ENCODE measurements at regions not wholly inside any gene's neighbourhood (a gene's known extent, or its start where the extent isn't known, plus 50 kb on each side); places are given as distances from the start of the nearest gene placed in this dataset.

GRCh38 chr3:67324554-67324953, 326.4 kb downstream of the KBTBD8 start:
- Histone ChIP-seq H2AFZ (ENCODE audit: low read depth, low read length) (no peak overlapping the region), H3K9me2 (ENCODE audit: insufficient read depth, low read length) (no peaks in the 10 kb centered on the region), H4K20me1 (ENCODE audit: insufficient read depth) (no peaks in the 10 kb centered on the region), H3F3A (ENCODE audit: insufficient read depth, low read length, poor library complexity, severe bottlenecking) (no peaks in the 10 kb centered on the region), H3K9me3 (ENCODE audit: low read length) (no peaks in the 10 kb centered on the region), H3K36me3 (ENCODE audit: insufficient read depth, low read length) (no peaks in the 10 kb centered on the region), H3K9ac (ENCODE audit: low read length) (no peak overlapping the region), H3K79me2 (replicated peaks; ENCODE audit: insufficient read depth, low read length) (no peaks in the 10 kb centered on the region), H3K4me2 (ENCODE audit: low read length) (no peak overlapping the region), H3K27ac (ENCODE audit: low read length) (no peak overlapping the region), H3K4me3 (ENCODE audit: low read length) (no peak overlapping the region), H3K27me3 (ENCODE audit: insufficient read depth, low read depth, low read length) (no peaks in the 10 kb centered on the region)
- TF ChIP-seq MXI1 (conservative IDR thresholded peaks at IDR 0.05; ENCODE audit: poor library complexity, severe bottlenecking) (no peak), SMC3 (conservative IDR thresholded peaks at IDR 0.05; ENCODE audit: poor library complexity) (no peak), EZH2 (IDR thresholded peaks at IDR 0.05; ENCODE audit: borderline replicate concordance, insufficient read depth, low read length, poor library complexity, severe bottlenecking) (no peak), RAD21 (conservative IDR thresholded peaks at IDR 0.05) (no peak), EP300 (conservative IDR thresholded peaks at IDR 0.05; ENCODE audit: poor library complexity, severe bottlenecking) (no peak), REST (IDR thresholded peaks at IDR 0.05; ENCODE audit: borderline replicate concordance) (no peak), CTCF (IDR thresholded peaks at IDR 0.05; ENCODE audit: poor library complexity, severe bottlenecking) (no peak), POLR2AphosphoS5 (IDR thresholded peaks at IDR 0.05) (no peak), TAF1 (IDR thresholded peaks at IDR 0.05; ENCODE audit: low read depth) (no peak)

Measured in neural cell (in vitro differentiated cells).